ENCODE measurements at regions not wholly inside any gene's neighbourhood (a gene's known extent, or its start where the extent isn't known, plus 50 kb on each side); places are given as distances from the start of the nearest gene placed in this dataset.

- POLR2A ChIA-PET, result no interaction called here
- intact Hi-C loops (cut with micrococcal nuclease), result no loop called here
- Histone ChIP-seq H3K4me2 (replicated peaks; ENCODE audit: low read depth, low read length, poor library complexity, severe bottlenecking) (no peak overlapping the region), H3K79me2 (ENCODE audit: control insufficient read depth, insufficient read depth, low read length) (no peaks in the 10 kb centered on the region), H2AFZ (ENCODE audit: insufficient read depth, low read depth, low read length, poor library complexity, severe bottlenecking) (no peak overlapping the region), H3K4me1 (ENCODE audit: control insufficient read depth in 2 of 2, insufficient read depth in 2 of 2, low read length in 2 of 2) (no peaks in the 10 kb centered on the region), H3K4me3 (ENCODE audit: control extremely low read depth in 1 of 5, extremely low read depth in 1 of 5, insufficient read depth in 1 of 5, low read depth in 2 of 5, low read length in 4 of 5) (no peak overlapping the region), H3K9me3 (ENCODE audit: control extremely low read depth in 1 of 3, control insufficient read depth in 2 of 3, insufficient read depth in 1 of 3, low read length in 2 of 3) (peaks cover 0 to 4% (median 1%) of the 10 kb centered on the region in 3 donors), H3K27ac (ENCODE audit: low read length in 2 of 2) (no peak overlapping the region), H4K20me1 (ENCODE audit: control insufficient read depth, insufficient read depth, low read length, poor library complexity, severe bottlenecking) (no peaks in the 10 kb centered on the region), H3K9ac (ENCODE audit: low read length) (no peak overlapping the region), H3K36me3 (replicated peaks in 1 of 2; ENCODE audit: control extremely low read depth in 1 of 2, control insufficient read depth in 1 of 2, extremely low read depth in 1 of 2, insufficient read depth in 2 of 2, low read length in 1 of 2) (no peaks in the 10 kb centered on the region), H3K27me3 (replicated peaks in 1 of 4; ENCODE audit: control extremely low read depth in 1 of 4, control insufficient read depth in 3 of 4, insufficient read depth in 4 of 4, low read length in 3 of 4) (no peaks in the 10 kb centered on the region)
- Mint-ChIP-seq H3K4me3 (no peak overlapping the region), H3K9me3 (ENCODE audit: insufficient read depth) (peaks cover 2% of the 10 kb centered on the region), H3K27ac (no peak overlapping the region), H3K27me3 (no peaks in the 10 kb centered on the region), H3K4me1 (no peaks in the 10 kb centered on the region)
- no peak for DNase-seq
- CTCF ChIA-PET, result no interaction called here
- TF ChIP-seq CTCF (IDR thresholded peaks at IDR 0.05) (no peak), EZH2 (IDR thresholded peaks at IDR 0.05; ENCODE audit: borderline replicate concordance, insufficient read depth, low read depth, low read length, poor library complexity, severe bottlenecking) (no peak)
- no peak for ATAC-seq (ENCODE audit: low read depth)
- no CpG with 5 or more reads among the region's 2 CpGs for WGBS (ENCODE audit: insufficient coverage)
Observed at GRCh38 chr10:34015700-34016099, 681.2 kb upstream of the NRP1 start.

GRCh38 chr10:34013235-34013634 lies 678.8 kb upstream of the NRP1 start:
- ATAC-seq (ENCODE audit: low read depth) (no peak), DNase-seq (no peak)
- Mint-ChIP-seq H3K27me3 (no peaks in the 10 kb centered on the region), H3K4me3 (no peak overlapping the region), H3K9me3 (ENCODE audit: insufficient read depth) (peaks cover 2% of the 10 kb centered on the region), H3K4me1 (no peaks in the 10 kb centered on the region), H3K27ac (no peak overlapping the region)
- Histone ChIP-seq H2AFZ (ENCODE audit: insufficient read depth, low read depth, low read length, poor library complexity, severe bottlenecking) (no peak overlapping the region), H3K79me2 (ENCODE audit: control insufficient read depth, insufficient read depth, low read length) (no peaks in the 10 kb centered on the region), H3K36me3 (replicated peaks in 1 of 2; ENCODE audit: control extremely low read depth in 1 of 2, control insufficient read depth in 1 of 2, extremely low read depth in 1 of 2, insufficient read depth in 2 of 2, low read length in 1 of 2) (no peaks in the 10 kb centered on the region), H3K4me3 (ENCODE audit: control extremely low read depth in 1 of 5, extremely low read depth in 1 of 5, insufficient read depth in 1 of 5, low read depth in 2 of 5, low read length in 4 of 5) (no peak overlapping the region), H3K9me3 (ENCODE audit: control extremely low read depth in 1 of 3, control insufficient read depth in 2 of 3, insufficient read depth in 1 of 3, low read length in 2 of 3) (peaks cover 0 to 1% (median 0%) of the 10 kb centered on the region in 3 donors), H3K4me1 (ENCODE audit: control insufficient read depth in 2 of 2, insufficient read depth in 2 of 2, low read length in 2 of 2) (no peaks in the 10 kb centered on the region), H4K20me1 (ENCODE audit: control insufficient read depth, insufficient read depth, low read length, poor library complexity, severe bottlenecking) (no peaks in the 10 kb centered on the region), H3K27me3 (replicated peaks in 1 of 4; ENCODE audit: control extremely low read depth in 1 of 4, control insufficient read depth in 3 of 4, insufficient read depth in 4 of 4, low read length in 3 of 4) (no peaks in the 10 kb centered on the region), H3K27ac (ENCODE audit: low read length in 2 of 2) (no peak overlapping the region), H3K9ac (ENCODE audit: low read length) (no peak overlapping the region), H3K4me2 (replicated peaks; ENCODE audit: low read depth, low read length, poor library complexity, severe bottlenecking) (no peak overlapping the region)
- no peak for TF ChIP-seq EZH2 (IDR thresholded peaks at IDR 0.05; ENCODE audit: borderline replicate concordance, insufficient read depth, low read depth, low read length, poor library complexity, severe bottlenecking)
- no peak for TF ChIP-seq CTCF (IDR thresholded peaks at IDR 0.05)
- intact Hi-C loops (cut with micrococcal nuclease), result no loop called here
- ChIA-PET CTCF (no interaction called here), POLR2A (no interaction called here)
- WGBS (ENCODE audit: insufficient coverage), result 86% methylated on average over 2 of the region's 2 CpGs

Measured in B cell (primary cell).